Glomerular visceral epithelial cell (primary cell): ENCODE measurements at regions not wholly inside any gene's neighbourhood (a gene's known extent, or its start where the extent isn't known, plus 50 kb on each side); places are given as distances from the start of the nearest gene placed in this dataset.
"Not testable (repeated sequence)": the region's sequence is repeated elsewhere in the genome, so short reads cannot be mapped to it uniquely, and the experiment has no call there.

ENCODE experiments used
- DNase-seq: peaks from one replicate; pipeline ENCODE4 v3.0.0-alpha.2; 2016; ENCODE audit errors: extremely low spot score

- no peak for DNase-seq
These were observed 323.8 kb upstream of the GALNT5 start for GRCh38 chr2:156933645-156934225.

DNA sequence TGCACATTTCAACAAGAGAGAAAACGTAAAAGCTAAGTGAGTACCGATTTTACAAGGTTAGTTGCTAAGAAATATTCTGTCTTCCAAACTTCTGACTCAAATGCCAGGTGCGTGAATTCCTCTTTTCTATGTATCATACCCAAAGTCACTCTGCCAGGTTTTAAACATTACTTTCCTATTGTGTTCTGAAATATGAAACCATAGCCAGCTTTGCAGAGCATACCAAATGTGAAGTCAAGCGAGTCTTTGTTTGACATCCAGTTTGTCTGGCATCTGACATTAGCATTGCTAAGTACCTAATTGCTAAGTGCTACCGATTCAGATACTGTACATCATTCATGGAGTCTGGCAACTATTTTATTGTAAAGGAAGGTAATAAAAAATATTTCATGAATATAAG lies 321.9 kb upstream of the GALNT5 start:
- peak; percentile 86 for DNase-seq

- no peak for DNase-seq
These were observed 320.1 kb upstream of the GALNT5 start for GRCh38 chr2:156937430-156937829.

- DNase-seq = peak; percentile 21
These were observed 312.6 kb upstream of the GALNT5 start for GRCh38 chr2:156944871-156945270.

GRCh38 chr2:156947261-156947660 lies 310.2 kb upstream of the GALNT5 start:
- no peak for DNase-seq

- DNase-seq = no peak
These were observed 301.8 kb upstream of the GALNT5 start for GRCh38 chr2:156955701-156956100.

- DNase-seq = no peak
These were observed 301.3 kb upstream of the GALNT5 start for GRCh38 chr2:156956161-156956560.

- no peak for DNase-seq
These were observed 299.1 kb upstream of the GALNT5 start for GRCh38 chr2:156958374-156958773.

DNA sequence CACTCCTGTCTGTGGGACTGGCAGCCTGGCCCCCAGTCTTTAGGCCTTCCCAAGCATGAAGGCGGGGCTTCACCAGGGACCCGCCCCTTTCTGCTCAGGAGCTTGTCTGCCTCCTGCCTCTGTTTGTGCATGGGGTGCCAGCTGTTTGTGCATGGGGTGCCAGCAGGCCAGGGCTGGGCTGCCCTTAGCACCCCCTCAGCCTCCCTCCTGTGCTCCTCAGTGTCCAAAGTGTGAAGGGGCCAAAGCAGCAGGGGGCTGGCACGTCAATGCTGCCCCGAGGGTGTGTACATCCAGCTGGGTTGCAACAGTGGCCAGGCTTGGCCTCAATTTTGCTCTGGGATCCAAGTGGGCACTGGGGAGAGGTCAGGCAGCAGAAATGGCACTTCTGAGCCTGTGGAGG lies 298.0 kb upstream of the GALNT5 start:
- DNase-seq = no peak

DNA sequence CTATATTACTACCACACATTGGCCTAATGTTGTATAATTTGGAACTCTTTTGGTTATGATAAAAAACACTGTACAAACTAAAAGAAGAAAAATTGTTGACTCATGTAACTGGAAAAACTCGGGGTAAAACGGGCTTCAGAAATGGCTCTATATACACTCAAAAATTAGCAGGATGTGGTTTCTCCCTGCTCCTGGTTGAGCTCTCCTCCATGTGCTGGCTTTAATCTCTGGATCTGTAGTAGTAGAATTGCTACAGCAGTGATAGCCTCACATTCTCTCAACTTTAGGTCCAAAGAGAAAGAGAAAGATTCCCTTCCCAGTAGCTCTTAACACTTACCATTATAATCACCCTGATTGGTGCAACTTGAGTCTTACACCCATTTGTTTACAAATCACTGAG lies 274.9 kb upstream of the GALNT5 start:
- DNase-seq = peak; percentile 6

DNA sequence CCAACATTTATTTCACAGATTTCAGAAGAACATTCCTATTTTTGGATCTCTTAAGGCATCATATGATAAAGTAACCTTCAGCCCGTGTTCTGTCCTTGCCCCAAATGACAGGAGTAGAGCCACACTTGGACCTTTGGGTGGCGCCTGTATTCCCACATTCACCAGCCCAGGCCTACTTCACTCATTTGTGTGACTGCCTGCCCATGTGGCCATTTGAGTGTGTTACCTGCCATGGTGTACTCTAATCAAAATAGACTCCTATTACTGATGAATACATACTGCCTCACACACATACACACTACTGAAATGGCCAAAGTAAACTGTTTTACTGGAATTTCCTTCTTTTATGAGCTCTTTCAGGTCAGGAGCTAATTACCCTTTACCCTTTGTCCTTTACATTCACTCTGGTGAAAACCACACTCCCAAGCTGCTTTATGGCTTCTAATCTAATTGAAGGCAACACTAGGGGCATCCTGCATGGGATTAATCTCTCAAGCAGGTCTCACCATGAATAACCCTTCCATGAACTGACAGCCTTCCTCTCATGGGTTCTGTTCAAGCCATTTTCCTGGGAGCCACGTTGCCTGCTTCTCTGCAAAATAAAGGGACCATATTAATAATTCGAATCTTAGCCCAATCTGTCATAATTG lies 271.0 kb upstream of the GALNT5 start:
- no peak for DNase-seq

DNA sequence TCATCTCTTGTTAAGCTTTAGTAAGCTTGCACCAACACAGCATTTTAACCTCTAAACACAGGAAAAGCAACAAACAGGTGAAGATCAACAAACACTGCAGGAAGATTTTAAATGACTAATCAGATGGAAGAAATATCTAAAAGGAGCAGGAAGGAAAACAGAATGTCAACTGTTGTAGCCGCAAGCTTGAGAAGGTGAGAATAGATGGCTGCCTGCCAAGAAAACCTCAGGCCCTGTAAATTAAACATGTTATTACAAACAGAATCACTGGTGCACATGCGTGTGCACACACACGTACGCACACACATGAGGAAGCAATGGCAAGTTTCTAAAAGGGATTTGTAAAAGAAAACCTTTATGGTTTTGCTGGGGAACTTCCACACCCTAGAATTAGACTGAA lies 257.8 kb upstream of the GALNT5 start:
- no peak for DNase-seq

- no peak for DNase-seq
These were observed 252.7 kb upstream of the GALNT5 start for GRCh38 chr2:157004789-157005188.

DNA sequence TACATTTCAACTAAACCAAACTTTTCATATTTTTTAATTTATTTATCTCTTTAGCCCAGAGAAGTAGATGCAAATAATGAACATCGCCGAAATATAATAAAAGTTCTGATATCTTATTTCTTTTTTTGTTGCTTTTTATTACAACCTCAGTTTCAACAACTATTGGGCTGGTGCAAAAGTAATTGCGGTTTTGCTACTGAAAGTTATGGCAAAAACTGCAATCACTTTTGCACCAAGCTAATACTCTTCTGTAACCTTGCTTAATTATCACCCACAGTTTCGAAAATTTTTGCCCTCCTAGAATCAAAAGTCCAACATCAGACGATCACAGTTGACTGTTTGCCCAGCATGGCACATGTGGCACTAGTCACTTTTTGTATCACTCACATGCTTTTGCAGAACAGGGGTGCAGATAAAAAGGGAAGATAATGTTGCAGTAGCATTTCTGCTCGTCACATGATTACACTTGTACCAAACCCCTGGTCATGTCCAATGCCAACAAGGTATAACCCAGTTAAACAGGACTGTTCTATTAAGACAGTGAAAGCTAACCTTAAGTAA lies 242.4 kb upstream of the GALNT5 start:
- no peak for DNase-seq

GRCh38 chr2:157023264-157023663 lies 234.2 kb upstream of the GALNT5 start:
- DNase-seq = not testable (repeated sequence)

DNA sequence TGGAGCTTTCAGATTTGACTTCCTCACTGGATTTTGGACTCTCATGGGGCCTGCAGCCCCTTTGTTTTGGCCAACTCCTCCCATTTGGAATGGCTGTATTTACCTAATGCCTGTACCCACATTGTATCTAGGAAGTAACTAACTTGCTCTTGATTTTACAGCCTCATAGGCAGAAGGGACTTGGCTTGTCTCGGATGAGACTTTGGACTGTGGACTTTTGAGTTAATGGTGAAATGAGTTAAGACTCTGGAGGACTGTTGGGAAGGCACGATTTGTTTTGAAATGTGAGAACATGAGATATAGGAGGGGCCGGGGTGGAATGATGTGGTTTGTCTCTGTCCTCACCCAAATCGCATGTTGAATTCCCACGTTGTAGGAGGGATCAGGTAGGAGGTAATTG lies 233.4 kb upstream of the GALNT5 start:
- no peak for DNase-seq

DNA sequence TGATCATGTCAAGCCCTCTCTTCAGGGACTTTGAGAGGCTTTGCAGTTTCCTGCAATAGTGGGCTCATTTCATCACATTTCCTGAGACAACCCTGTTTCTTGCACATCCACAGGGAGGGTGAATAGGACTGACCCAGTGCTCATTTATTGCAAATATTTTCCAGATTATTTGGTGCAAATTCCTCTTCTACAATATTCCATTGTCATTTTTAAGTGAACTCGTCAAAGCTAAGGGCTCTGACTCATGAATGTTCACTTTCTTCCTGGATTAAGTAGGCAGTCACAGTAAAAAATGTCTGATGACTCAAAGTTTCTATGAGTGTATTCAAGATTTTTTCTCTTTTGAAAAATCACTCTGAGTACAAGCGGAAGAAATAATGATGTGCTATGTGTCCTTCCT lies 225.5 kb upstream of the GALNT5 start:
- peak; percentile 61 for DNase-seq

GRCh38 chr2:157036726-157037125 lies 220.8 kb upstream of the GALNT5 start:
- DNase-seq = no peak

DNA sequence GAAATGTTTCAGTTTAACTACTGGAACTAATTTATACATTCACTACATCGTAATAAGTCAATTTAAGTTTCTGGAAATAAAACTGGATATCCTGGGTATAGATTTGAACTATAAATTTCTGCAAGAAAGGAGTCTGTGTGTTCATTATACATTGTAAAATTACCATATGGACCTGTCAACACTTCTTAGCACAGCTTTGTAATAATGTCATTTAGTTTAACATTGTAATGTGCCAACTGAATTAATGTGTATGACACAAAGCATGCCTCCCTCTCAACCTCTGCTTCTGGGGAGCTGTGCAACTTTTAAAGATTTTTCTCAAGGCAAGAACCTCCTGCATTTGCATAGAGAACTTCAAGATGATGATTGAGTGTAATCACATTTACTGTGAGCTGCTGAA lies 213.7 kb upstream of the GALNT5 start:
- no peak for DNase-seq

DNA sequence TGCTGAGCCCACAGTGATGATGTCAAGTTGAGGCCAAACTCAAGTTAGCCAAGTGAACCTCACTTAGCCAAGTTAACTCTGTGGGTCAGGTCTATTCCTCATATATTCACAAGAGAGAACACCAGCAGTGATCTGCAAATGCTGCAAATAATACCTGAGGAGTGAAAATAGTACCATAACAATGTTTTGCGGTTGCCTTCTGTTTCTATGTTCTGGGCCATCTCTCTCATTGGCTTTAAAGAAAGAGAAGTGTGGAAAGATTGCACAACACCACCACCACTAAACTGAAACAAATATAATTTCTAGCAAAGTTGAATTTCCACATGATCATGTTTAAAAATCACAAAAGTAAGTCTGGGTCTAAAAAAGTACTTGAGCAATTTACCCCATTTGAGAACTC lies 211.1 kb upstream of the GALNT5 start:
- no peak for DNase-seq

- DNase-seq = peak; percentile 62
These were observed 204.8 kb upstream of the GALNT5 start for GRCh38 chr2:157052685-157053224.

- no peak for DNase-seq
These were observed 203.6 kb upstream of the GALNT5 start for GRCh38 chr2:157053876-157054275.

GRCh38 chr2:157055660-157056199 lies 201.8 kb upstream of the GALNT5 start:
- peak; percentile 25 for DNase-seq
